Common myeloid progenitor, CD34-positive (primary cell): ENCODE measurements at regions not wholly inside any gene's neighbourhood (a gene's known extent, or its start where the extent isn't known, plus 50 kb on each side); places are given as distances from the start of the nearest gene placed in this dataset.
"Not testable (repeated sequence)": the region's sequence is repeated elsewhere in the genome, so short reads cannot be mapped to it uniquely, and the experiment has no call there.

ENCODE experiments used
- CTCF ChIA-PET: fragments of 350-600 bp; sonication (Branson Sonifier 250); formaldehyde crosslinking; loops from one replicate; lab custom pipeline; 2021; ENCODE audit warnings: antibody characterized with exemption; lab: Charles Lee
- POLR2A ChIA-PET: fragments of 350-600 bp; sonication (Branson Sonifier 250); formaldehyde crosslinking; loops from one replicate; lab custom pipeline; 2021; ENCODE audit warnings: antibody characterized with exemption; lab: Charles Lee
- DNase-seq, 3 donors: peaks; one replicate each; pipeline versions ENCODE4 v3.0.0 to v3.0.0-alpha.2; 2013
- H3K27ac ChIP-seq, 2 experiments: 1 replicate in 1 of 2; 2 replicates in 1 of 2; pipeline ENCODE4 v1.7.0; 2013; ENCODE audit warnings: inconsistent platforms in 2 of 2, low read length in 2 of 2, mild to moderate bottlenecking in 2 of 2, low read depth in 1 of 2, moderate library complexity in 1 of 2; ENCODE audit not compliant: severe bottlenecking in 2 of 2, insufficient read depth in 1 of 2, poor library complexity in 1 of 2
- H3K27me3 ChIP-seq, 5 experiments: replicated peaks in 2 of 5; 1 replicate in 3 of 5; 2 replicates in 2 of 5; pipeline versions ENCODE4 v1.6.1 to v1.7.0; 2013; ENCODE audit warnings: low read length in 4 of 5, mild to moderate bottlenecking in 2 of 5, moderate library complexity in 2 of 5, inconsistent platforms in 1 of 5; ENCODE audit not compliant: insufficient read depth in 5 of 5, control insufficient read depth in 4 of 5
- H3K36me3 ChIP-seq, 4 experiments: 1 replicate in 2 of 4; 2 replicates in 2 of 4; pipeline versions ENCODE4 v1.6.1 to v1.7.0; 2013; ENCODE audit warnings: low read length in 3 of 4, control low read depth in 1 of 4, mild to moderate bottlenecking in 1 of 4; ENCODE audit not compliant: control insufficient read depth in 4 of 4, insufficient read depth in 4 of 4
- H3K4me1 ChIP-seq, 4 experiments: 1 replicate in 3 of 4; 2 replicates in 1 of 4; pipeline versions ENCODE4 v1.6.1 to v1.7.1; 2013; ENCODE audit warnings: low read length in 3 of 4, mild to moderate bottlenecking in 3 of 4, control low read depth in 1 of 4, inconsistent platforms in 1 of 4, moderate library complexity in 1 of 4; ENCODE audit not compliant: control insufficient read depth in 4 of 4, insufficient read depth in 4 of 4; ENCODE audit errors: control extremely low read depth in 1 of 4
- H3K4me3 ChIP-seq, 7 experiments: 1 replicate in 4 of 7; 2 replicates in 3 of 7; pipeline versions ENCODE4 v1.5.1 to v1.7.0; 2013; ENCODE audit warnings: mild to moderate bottlenecking in 7 of 7, low read length in 6 of 7, moderate library complexity in 6 of 7, inconsistent platforms in 2 of 7, low read depth in 2 of 7, control low read depth in 1 of 7; ENCODE audit not compliant: insufficient read depth in 4 of 7, control insufficient read depth in 1 of 7; ENCODE audit errors: extremely low read depth in 1 of 7
- H3K9me3 ChIP-seq, 5 experiments: 1 replicate in 4 of 5; 2 replicates in 1 of 5; pipeline versions ENCODE4 v1.6.1 to v1.7.1; 2013; ENCODE audit warnings: low read length in 4 of 5, mild to moderate bottlenecking in 2 of 5, inconsistent platforms in 1 of 5, low read depth in 1 of 5, moderate library complexity in 1 of 5; ENCODE audit not compliant: control insufficient read depth in 4 of 5, insufficient read depth in 2 of 5; ENCODE audit errors: control extremely low read depth in 1 of 5
- WGBS: methylation state at CpG from one replicate; pipeline ENCODE4 v1.1.5; 2013; ENCODE audit not compliant: insufficient coverage; 5-methylcytosine and 5-hydroxymethylcytosine counted together

- Histone ChIP-seq H3K4me1 (no peaks in the 10 kb centered on the region), H3K4me3 (no peak overlapping the region), H3K36me3 (no peaks in the 10 kb centered on the region), H3K27me3 (no peaks in the 10 kb centered on the region), H3K9me3 (no peaks in the 10 kb centered on the region), H3K27ac (no peak overlapping the region)
- ChIA-PET POLR2A (no interaction called here), CTCF (interaction anchor here (1.0 kb wide), 1 partner anchor 190 kb away, joined by 3 read pairs; no protein-coding TSS in a partner anchor)
- 90% methylated on average over 16 of the region's 20 CpGs for WGBS
- DNase-seq, result no peak
Measured at GRCh38 chr13:21287331-21287907, 111.0 kb downstream of the MRPL57 start.

GRCh38 chr13:21289475-21289874, 113.0 kb downstream of the MRPL57 start:
- H3K36me3 ChIP-seq, result no peaks in the 10 kb centered on the region
- H3K4me3 ChIP-seq, result no peak overlapping the region
- WGBS, result 100% methylated on average over 5 of the region's 5 CpGs

DNA sequence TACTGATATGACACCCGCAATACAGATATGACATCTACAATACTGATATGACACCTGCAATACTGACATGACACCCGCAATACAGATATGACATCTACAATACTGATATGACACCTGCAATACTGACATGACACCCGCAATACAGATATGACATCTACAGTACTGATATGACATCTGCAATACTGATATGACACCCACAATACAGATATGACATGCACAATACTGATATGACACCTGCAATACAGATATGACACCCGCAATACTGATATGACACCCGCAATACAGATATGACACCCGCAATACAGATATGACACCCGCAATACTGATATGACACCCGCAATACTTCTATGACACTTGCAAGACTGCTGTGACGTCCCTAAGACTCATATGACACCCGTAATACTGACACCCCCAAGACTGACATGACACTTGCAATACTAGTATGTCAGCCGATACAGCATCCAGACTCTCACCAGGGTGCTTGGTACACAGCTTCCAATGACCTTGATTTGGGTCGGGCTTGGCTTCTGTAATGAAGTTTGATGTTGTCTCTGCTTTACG, 114.1 kb downstream of the MRPL57 start:
- H3K4me1 ChIP-seq, POLR2A ChIA-PET: not testable (repeated sequence)

More at GRCh38 chr13:21289475-21289874, 113.0 kb downstream of the MRPL57 start:
- Histone ChIP-seq H3K9me3 (no peaks in the 10 kb centered on the region), H3K4me1 (no peaks in the 10 kb centered on the region), H3K27me3 (no peaks in the 10 kb centered on the region), H3K27ac (no peak overlapping the region)
- POLR2A ChIA-PET, result no interaction called here
- no peak for DNase-seq
- CTCF ChIA-PET, result interaction anchor here (1.5 kb wide), 1 partner anchor 8 kb away, joined by 6 read pairs; no protein-coding TSS in a partner anchor

GRCh38 chr13:21291840-21292239, 115.4 kb downstream of the MRPL57 start:
- DNase-seq, result no peak
- Histone ChIP-seq H3K4me3 (no peak overlapping the region), H3K27me3 (no peaks in the 10 kb centered on the region), H3K27ac (no peak overlapping the region), H3K4me1 (peaks cover 0 to 4% (median 0%) of the 10 kb centered on the region in 4 experiments), H3K9me3 (no peaks in the 10 kb centered on the region), H3K36me3 (no peaks in the 10 kb centered on the region)
- POLR2A ChIA-PET, result no interaction called here
- CTCF ChIA-PET, result interaction anchor here (0.9 to 1.7 kb wide), 2 partner anchors 179 to 188 kb away, joined by 3 to 6 read pairs; no protein-coding TSS in a partner anchor
- WGBS, result 97% methylated on average over 6 of the region's 7 CpGs

More for the DNA sequence above, 114.1 kb downstream of the MRPL57 start:
- H3K27me3 ChIP-seq, H3K27ac ChIP-seq, H3K36me3 ChIP-seq, H3K9me3 ChIP-seq, CTCF ChIA-PET, DNase-seq, H3K4me3 ChIP-seq: not testable (repeated sequence)
- 98% methylated on average over 10 of the region's 13 CpGs for WGBS

GRCh38 chr13:21296991-21297390, 120.5 kb downstream of the MRPL57 start:
- peak; percentile 53 to 78 (median 69) for DNase-seq
- CTCF ChIA-PET, result interaction anchor here (0.5 to 8.0 kb wide), 24 partner anchors 8 to 435 kb away, joined by 3 to 100 read pairs (median 4); partner anchors contain the start of gene ZDHHC20
- WGBS, result 22% methylated on average over 5 of the region's 5 CpGs
- not testable (repeated sequence) for H3K9me3 ChIP-seq, H3K27me3 ChIP-seq, H3K36me3 ChIP-seq
- H3K4me3 ChIP-seq, result peak overlapping the region in 2 of 7 experiments; percentile 89 to 95
- peak overlapping the region in 1 of 2 experiments; percentile 27 for H3K27ac ChIP-seq
- POLR2A ChIA-PET, result interaction anchor here (0.6 to 0.9 kb wide), 2 partner anchors 20 to 180 kb away, joined by 3 to 8 read pairs; no protein-coding TSS in a partner anchor
- H3K4me1 ChIP-seq, result peaks cover 7 to 24% (median 18%) of the 10 kb centered on the region in 4 experiments

DNA sequence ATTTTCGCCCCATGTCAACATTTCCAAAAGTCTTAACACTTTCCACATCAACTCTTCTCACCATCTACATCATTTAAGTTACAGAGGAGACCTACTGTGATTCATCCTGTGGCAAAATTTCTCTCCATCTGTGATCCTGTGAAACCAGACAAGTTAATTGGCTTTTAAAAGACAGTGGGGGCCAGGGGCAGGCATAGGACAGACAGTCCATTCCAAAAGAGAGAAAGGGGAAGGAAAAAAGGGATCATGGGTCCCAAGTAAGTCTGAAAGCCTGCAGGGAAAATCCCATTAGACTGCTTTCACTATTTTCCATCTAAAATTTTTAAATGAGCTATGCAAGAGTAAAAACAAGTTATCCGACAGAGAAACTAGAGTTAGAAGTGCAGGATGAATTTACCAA, 121.0 kb downstream of the MRPL57 start:
- Histone ChIP-seq H3K27ac (peak overlapping the region; percentile 27 to 29), H3K4me3 (peak overlapping the region in 5 of 7 experiments; percentile 89 to 98 (median 95)), H3K36me3 (no peaks in the 10 kb centered on the region), H3K4me1 (peaks cover 7 to 24% (median 19%) of the 10 kb centered on the region in 4 experiments), H3K9me3 (no peaks in the 10 kb centered on the region), H3K27me3 (no peaks in the 10 kb centered on the region)
- POLR2A ChIA-PET, result interaction anchor here (0.6 to 0.9 kb wide), 2 partner anchors 20 to 179 kb away, joined by 3 to 8 read pairs; no protein-coding TSS in a partner anchor
- 100% methylated on average over 2 of the region's 2 CpGs for WGBS
- CTCF ChIA-PET, result interaction anchor here (0.5 to 8.0 kb wide), 27 partner anchors 9 to 436 kb away, joined by 3 to 100 read pairs (median 4); partner anchors contain the start of gene ZDHHC20
- DNase-seq, result peak; percentile 13 to 58 (median 44)
